K562 (cell line): ENCODE measurements at regions not wholly inside any gene's neighbourhood (a gene's known extent, or its start where the extent isn't known, plus 50 kb on each side); places are given as distances from the start of the nearest gene placed in this dataset.

Experiments used
- CSDE1 ChIP-seq, 2 experiments: fragments of 450-650 bp; IDR thresholded peaks; 2 replicates each; pipeline ENCODE4 v1.6.1; 2016; ENCODE audit warnings: mild to moderate bottlenecking in 1 of 2
- ELF4 ChIP-seq: fragments of 450-650 bp; formaldehyde crosslinking; IDR thresholded peaks from 2 replicates; pipeline ENCODE4 v1.4.0; 2022; ENCODE audit warnings: missing genetic modification characterization
- NR1H2 ChIP-seq: sonication (generic); formaldehyde crosslinking; IDR thresholded peaks from 2 replicates; pipeline ENCODE4 v1.4.0; 2020; ENCODE audit warnings: mild to moderate bottlenecking, missing genetic modification reagents
- ZNF668 ChIP-seq: fragments of 250-450 bp; sonication (Bioruptor Pico); IDR thresholded peaks from 2 replicates; pipeline ENCODE4 v1.8.0; 2022; ENCODE audit warnings: mild to moderate bottlenecking, inconsistent platforms
- TF ChIP-seq, protein P1 (sequence below): IDR thresholded peaks from 2 replicates; pipeline ENCODE4 v1.6.1; 2011; ENCODE audit warnings: borderline replicate concordance, low read depth, mild to moderate bottlenecking, moderate library complexity, low read length; ENCODE audit not compliant: insufficient read depth, poor library complexity, severe bottlenecking
- TF ChIP-seq, protein P2 (sequence below): fragments of 250-450 bp; sonication (Bioruptor Pico); IDR thresholded peaks from 2 replicates; pipeline ENCODE4 v1.4.0; 2020; ENCODE audit warnings: mild to moderate bottlenecking, moderate library complexity, borderline replicate concordance

DNA sequence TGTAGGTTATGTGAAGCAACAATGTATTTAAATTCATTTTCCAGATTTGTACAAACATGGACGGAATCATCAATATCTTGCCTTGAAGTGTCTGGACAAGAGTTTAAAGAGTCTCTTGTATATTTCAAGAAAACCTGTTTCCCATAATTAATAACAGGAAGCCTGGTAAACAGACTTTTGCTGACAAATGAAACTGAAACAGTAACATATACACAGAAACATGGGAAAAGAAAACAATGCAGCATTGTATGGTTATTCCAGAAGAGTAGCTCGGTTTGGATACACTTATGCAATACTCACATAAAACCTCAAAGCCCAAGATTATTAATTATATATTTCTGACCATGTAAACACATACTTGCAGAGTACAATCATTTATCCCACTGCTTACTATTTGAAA is 265.5 kb downstream of the PTPRC start (continued):
- TF ChIP-seq, protein P1, sequence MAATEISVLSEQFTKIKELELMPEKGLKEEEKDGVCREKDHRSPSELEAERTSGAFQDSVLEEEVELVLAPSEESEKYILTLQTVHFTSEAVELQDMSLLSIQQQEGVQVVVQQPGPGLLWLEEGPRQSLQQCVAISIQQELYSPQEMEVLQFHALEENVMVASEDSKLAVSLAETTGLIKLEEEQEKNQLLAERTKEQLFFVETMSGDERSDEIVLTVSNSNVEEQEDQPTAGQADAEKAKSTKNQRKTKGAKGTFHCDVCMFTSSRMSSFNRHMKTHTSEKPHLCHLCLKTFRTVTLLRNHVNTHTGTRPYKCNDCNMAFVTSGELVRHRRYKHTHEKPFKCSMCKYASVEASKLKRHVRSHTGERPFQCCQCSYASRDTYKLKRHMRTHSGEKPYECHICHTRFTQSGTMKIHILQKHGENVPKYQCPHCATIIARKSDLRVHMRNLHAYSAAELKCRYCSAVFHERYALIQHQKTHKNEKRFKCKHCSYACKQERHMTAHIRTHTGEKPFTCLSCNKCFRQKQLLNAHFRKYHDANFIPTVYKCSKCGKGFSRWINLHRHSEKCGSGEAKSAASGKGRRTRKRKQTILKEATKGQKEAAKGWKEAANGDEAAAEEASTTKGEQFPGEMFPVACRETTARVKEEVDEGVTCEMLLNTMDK, result no peak
- TF ChIP-seq NR1H2 (CRISPR knock-in tag) (no peak), ZNF668 (CRISPR knock-in tag) (no peak), ELF4 (CRISPR knock-in tag) (no peak), CSDE1 (IDR thresholded peaks at IDR 0.05) (no peak)
- TF ChIP-seq, protein P2, sequence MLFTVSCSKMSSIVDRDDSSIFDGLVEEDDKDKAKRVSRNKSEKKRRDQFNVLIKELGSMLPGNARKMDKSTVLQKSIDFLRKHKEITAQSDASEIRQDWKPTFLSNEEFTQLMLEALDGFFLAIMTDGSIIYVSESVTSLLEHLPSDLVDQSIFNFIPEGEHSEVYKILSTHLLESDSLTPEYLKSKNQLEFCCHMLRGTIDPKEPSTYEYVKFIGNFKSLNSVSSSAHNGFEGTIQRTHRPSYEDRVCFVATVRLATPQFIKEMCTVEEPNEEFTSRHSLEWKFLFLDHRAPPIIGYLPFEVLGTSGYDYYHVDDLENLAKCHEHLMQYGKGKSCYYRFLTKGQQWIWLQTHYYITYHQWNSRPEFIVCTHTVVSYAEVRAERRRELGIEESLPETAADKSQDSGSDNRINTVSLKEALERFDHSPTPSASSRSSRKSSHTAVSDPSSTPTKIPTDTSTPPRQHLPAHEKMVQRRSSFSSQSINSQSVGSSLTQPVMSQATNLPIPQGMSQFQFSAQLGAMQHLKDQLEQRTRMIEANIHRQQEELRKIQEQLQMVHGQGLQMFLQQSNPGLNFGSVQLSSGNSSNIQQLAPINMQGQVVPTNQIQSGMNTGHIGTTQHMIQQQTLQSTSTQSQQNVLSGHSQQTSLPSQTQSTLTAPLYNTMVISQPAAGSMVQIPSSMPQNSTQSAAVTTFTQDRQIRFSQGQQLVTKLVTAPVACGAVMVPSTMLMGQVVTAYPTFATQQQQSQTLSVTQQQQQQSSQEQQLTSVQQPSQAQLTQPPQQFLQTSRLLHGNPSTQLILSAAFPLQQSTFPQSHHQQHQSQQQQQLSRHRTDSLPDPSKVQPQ, result no peak
